K562 (cell line): ENCODE measurements at regions not wholly inside any gene's neighbourhood (a gene's known extent, or its start where the extent isn't known, plus 50 kb on each side); places are given as distances from the start of the nearest gene placed in this dataset.

Experiments used
- ATAC-seq: fragments of 200-7000 bp; cut with Tn5 transposase; 3 replicates; pipeline ENCODE4 v1.9.1; 2020; ENCODE audit warnings: moderate library complexity
- BruUV-seq: library from RNA; stranded (reverse); fragments of 400-500 nt; replicated peaks from 2 replicates; lab custom pipeline; 2021; lab: Mats Ljungman, UMichigan
- CTCF ChIA-PET: fragments of 300-600 bp; formaldehyde crosslinking; extraction: SDS; loops from one replicate; lab custom pipeline; 2021; ENCODE audit warnings: low intra/inter-chr PET ratio; lab: Yijun Ruan, JAX
- POLR2A ChIA-PET: fragments of 300-600, 350-650 bp; sonication (Branson Sonifier 250); formaldehyde crosslinking; extraction: SDS; loops from one replicate; lab custom pipeline; 2021; ENCODE audit warnings: antibody characterized with exemption, inconsistent platforms; lab: Yijun Ruan, JAX
- DNase-seq, 4 experiments: peaks; one replicate each; pipeline versions ENCODE4 v3.0.0 to v3.0.0-alpha.2; 2011 to 2018; ENCODE audit warnings: low spot score in 3 of 4, mixed read lengths in 3 of 4; ENCODE audit errors: extremely low read depth in 1 of 4
- FAIRE-seq: peaks from 2 replicates; lab custom pipeline; 2011; peaks lifted over from hg19 to GRCh38; lab: Jason Lieb, UNC
- H2AFZ ChIP-seq: 2 replicates; pipeline ENCODE4 v1.6.0; 2011; ENCODE audit warnings: low read depth, low read length, control low read depth, inconsistent platforms
- H3K27ac ChIP-seq: fragments of 200-600 bp; 3 replicates; pipeline ENCODE4 v1.8.0; 2011; ENCODE audit warnings: low read depth, mild to moderate bottlenecking, control low read depth, inconsistent platforms, low read length, moderate library complexity, mixed read lengths; ENCODE audit errors: extremely low read depth
- H3K27me3 ChIP-seq, 2 experiments: fragments of 300-600 bp in 1 of 2; 2 replicates in 1 of 2; 3 replicates in 1 of 2; pipeline versions ENCODE4 v1.6.0 to v1.8.0; 2011; ENCODE audit warnings: inconsistent platforms in 2 of 2, low read length in 2 of 2, mild to moderate bottlenecking in 1 of 2, mixed read lengths in 1 of 2, moderate library complexity in 1 of 2; ENCODE audit not compliant: control insufficient read depth in 2 of 2, insufficient read depth in 2 of 2
- H3K36me3 ChIP-seq: fragments of 300-600 bp; 3 replicates; pipeline ENCODE4 v1.8.0; 2011; ENCODE audit warnings: mild to moderate bottlenecking, low read length, inconsistent platforms; ENCODE audit not compliant: control insufficient read depth, insufficient read depth
- H3K4me1 ChIP-seq, 2 experiments: fragments of 200-600 bp in 1 of 2; replicated peaks in 1 of 2; 2 replicates in 1 of 2; 3 replicates in 1 of 2; pipeline versions ENCODE4 v1.5.1 to v1.8.0; 2011; ENCODE audit warnings: inconsistent platforms in 2 of 2, low read length in 2 of 2, mild to moderate bottlenecking in 1 of 2, mixed read lengths in 1 of 2, moderate library complexity in 1 of 2; ENCODE audit not compliant: control insufficient read depth in 2 of 2, insufficient read depth in 2 of 2
- H3K4me2 ChIP-seq: 2 replicates; pipeline ENCODE4 v1.6.1; 2011; ENCODE audit warnings: low read length, control low read depth, inconsistent platforms, mixed read lengths; ENCODE audit not compliant: insufficient read depth
- H3K4me3 ChIP-seq: fragments of 200-600 bp; sonication (generic), shearing (Covaris generic); 2 replicates; pipeline ENCODE4 v1.5.1; 2016; ENCODE audit warnings: control low read depth, inconsistent platforms
- H3K79me2 ChIP-seq: fragments of 200-600 bp; 3 replicates; pipeline ENCODE4 v1.8.0; 2011; ENCODE audit warnings: low read length, inconsistent platforms; ENCODE audit not compliant: control insufficient read depth, insufficient read depth
- H3K9ac ChIP-seq, 2 experiments: 2 replicates each; pipeline versions ENCODE4 v1.6.0 to v1.6.1; 2011; ENCODE audit warnings: low read depth in 2 of 2, low read length in 2 of 2, control low read depth in 1 of 2, inconsistent platforms in 1 of 2, mild to moderate bottlenecking in 1 of 2, mixed read lengths in 1 of 2; ENCODE audit not compliant: insufficient read depth in 1 of 2
- H3K9me1 ChIP-seq: one replicate; pipeline ENCODE4 v1.6.0; 2011; ENCODE audit warnings: inconsistent platforms, mild to moderate bottlenecking, low read length, moderate library complexity; ENCODE audit not compliant: control insufficient read depth, insufficient read depth
- H3K9me3 ChIP-seq: replicated peaks from 2 replicates; pipeline ENCODE4 v1.5.1; 2011; ENCODE audit warnings: low read depth, low read length, inconsistent platforms; ENCODE audit not compliant: control insufficient read depth, insufficient read depth
- H4K20me1 ChIP-seq: replicated peaks from 2 replicates; pipeline ENCODE4 v1.6.1; 2011; ENCODE audit warnings: low read length, inconsistent platforms, mixed read lengths; ENCODE audit not compliant: control insufficient read depth, insufficient read depth
- BRCA1 ChIP-seq, 2 experiments: fragments of 450-650 bp in 1 of 2; sonication (generic) in 1 of 2; formaldehyde crosslinking in 1 of 2; IDR thresholded peaks; 2 replicates each; pipeline versions ENCODE4 v1.5.0 to v1.6.1; 2017 to 2020; ENCODE audit warnings: mild to moderate bottlenecking in 1 of 2, missing genetic modification reagents in 1 of 2
- POLR3G ChIP-seq: IDR thresholded peaks from 2 replicates; pipeline ENCODE4 v1.6.1; 2011; ENCODE audit not compliant: insufficient read length, insufficient replicate concordance; ENCODE audit errors: extremely low read depth
- PREB ChIP-seq: sonication (generic); formaldehyde crosslinking; IDR thresholded peaks from 2 replicates; pipeline ENCODE4 v1.8.1; 2023; ENCODE audit warnings: mild to moderate bottlenecking, missing genetic modification reagents
- ZFX ChIP-seq: sonication (generic); formaldehyde crosslinking; IDR thresholded peaks from 2 replicates; pipeline ENCODE4 v1.8.0; 2022; ENCODE audit warnings: mild to moderate bottlenecking, missing genetic modification reagents, moderate library complexity
- ZNF274 ChIP-seq: IDR thresholded peaks from 2 replicates; pipeline ENCODE4 v1.6.1; 2011; ENCODE audit warnings: low read depth, mild to moderate bottlenecking, low read length, moderate library complexity, borderline replicate concordance
- ZNF551 ChIP-seq: fragments of 250-450 bp; sonication (Bioruptor Pico); IDR thresholded peaks from 2 replicates; pipeline ENCODE4 v1.5.0; 2021; ENCODE audit warnings: mild to moderate bottlenecking, moderate library complexity
- WGBS: fragments of 100-300 bp; shearing (Covaris generic); methylation state at CpG from one replicate; pipeline ENCODE4 v1.1.6; 2016; ENCODE audit warnings: low coverage, mixed read lengths; ENCODE audit not compliant: insufficient coverage; ENCODE audit errors: missing lambda C conversion rate; 5-methylcytosine and 5-hydroxymethylcytosine counted together
- in situ Hi-C: fragments of 300-500 bp; cut with MboI; formaldehyde crosslinking; loops from 4 replicates; pipeline ENCODE4 v1.15.0; 2018; ENCODE audit warnings: inconsistent platforms, mixed read lengths
- intact Hi-C: fragments of 100-400 bp; cut with micrococcal nuclease; formaldehyde crosslinking; loops from 2 replicates; pipeline ENCODE4 v1.14.2; 2022
- TF ChIP-seq, protein P1 (sequence below): sonication (generic); formaldehyde crosslinking; IDR thresholded peaks from 2 replicates; pipeline ENCODE4 v1.8.1; 2022; ENCODE audit warnings: missing genetic modification reagents
- TF ChIP-seq, protein P2 (sequence below): sonication (generic); formaldehyde crosslinking; IDR thresholded peaks from 2 replicates; pipeline ENCODE4 v1.8.0; 2023; ENCODE audit warnings: missing genetic modification reagents, mild to moderate bottlenecking, borderline replicate concordance

DNA sequence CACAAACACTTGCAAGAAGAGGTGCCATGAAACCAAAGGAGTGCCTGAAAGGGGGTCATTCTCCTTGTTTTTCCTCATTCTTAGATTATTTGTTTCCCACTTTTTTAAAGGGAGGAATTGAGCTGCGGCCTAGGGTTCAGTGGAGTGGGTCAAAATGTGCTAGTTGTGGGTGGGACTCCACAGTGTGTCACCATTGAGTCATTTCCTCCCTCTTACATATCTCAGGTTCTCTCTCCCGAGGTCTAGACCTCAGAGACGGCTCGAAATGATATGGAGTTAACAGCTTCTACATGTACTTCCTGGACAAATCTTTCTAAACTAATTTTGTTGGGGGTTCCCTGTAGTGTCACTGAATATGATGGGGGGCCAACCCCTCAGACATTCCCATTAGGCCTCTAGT lies 328.4 kb upstream of the SPANXN1 start:
- BruUV-seq: no TSS peak
- Histone ChIP-seq H3K4me3 (no peak overlapping the region), H3K27ac (no peak overlapping the region), H3K9me1 (no peaks in the 10 kb centered on the region), H3K9ac (no peak overlapping the region), H3K27me3 (no peaks in the 10 kb centered on the region), H3K4me2 (no peak overlapping the region), H3K79me2 (no peaks in the 10 kb centered on the region), H2AFZ (no peak overlapping the region), H3K4me1 (no peaks in the 10 kb centered on the region), H4K20me1 (no peaks in the 10 kb centered on the region), H3K36me3 (no peaks in the 10 kb centered on the region), H3K9me3 (no peaks in the 10 kb centered on the region)
- intact Hi-C loops: no loop called here
- no peak for TF ChIP-seq BRCA1 (IDR thresholded peaks at IDR 0.05)
- no peak for TF ChIP-seq BRCA1 (CRISPR knock-in tag; IDR thresholded peaks at IDR 0.05)
- DNase-seq: no peak
- ChIA-PET CTCF (no interaction called here), POLR2A (no interaction called here)
- 0% methylated on average over 2 of the region's 4 CpGs for WGBS
- in situ Hi-C loops: no loop called here
- no peak for ATAC-seq
- FAIRE-seq: no peak

DNA sequence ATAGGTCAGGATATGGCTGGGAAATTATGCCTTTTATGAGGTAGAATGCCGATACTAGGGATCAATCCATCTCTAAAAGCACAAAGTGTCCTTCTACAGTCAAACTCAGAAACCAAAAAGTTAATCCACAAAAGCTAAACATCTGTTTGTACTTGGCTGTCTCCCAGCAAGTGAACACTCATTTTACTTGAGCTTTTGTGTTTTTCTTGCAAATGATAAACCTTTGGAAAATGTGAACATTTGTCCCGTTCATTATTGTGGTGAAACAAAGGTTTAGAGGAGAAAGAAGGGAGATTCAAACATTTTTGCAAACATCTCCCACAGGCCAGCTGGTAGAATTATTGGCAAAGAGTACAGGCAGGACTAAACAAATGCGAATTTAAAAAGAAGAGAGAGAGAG lies 300.6 kb upstream of the SPANXN1 start:
- FAIRE-seq (no peak), DNase-seq (no peak), ATAC-seq (no peak)
- no peaks in the 10 kb centered on the region for H3K9me3 ChIP-seq
- H3K9me1 ChIP-seq: no peaks in the 10 kb centered on the region
- no peak overlapping the region for H3K4me3 ChIP-seq
- no peak overlapping the region for H3K4me2 ChIP-seq
- H4K20me1 ChIP-seq: no peaks in the 10 kb centered on the region
- intact Hi-C loops: no loop called here
- WGBS: 0% methylated on average over 2 of the region's 3 CpGs
- ChIA-PET POLR2A (no interaction called here), CTCF (no interaction called here)
- H3K27ac ChIP-seq: no peak overlapping the region
- in situ Hi-C loops: no loop called here
- H3K36me3 ChIP-seq: no peaks in the 10 kb centered on the region
- H3K79me2 ChIP-seq: no peaks in the 10 kb centered on the region
- no peak overlapping the region for H3K9ac ChIP-seq
- no peaks in the 10 kb centered on the region for H3K27me3 ChIP-seq
- no TSS peak for BruUV-seq
- no peaks in the 10 kb centered on the region for H3K4me1 ChIP-seq
- H2AFZ ChIP-seq: no peak overlapping the region
- TF ChIP-seq, protein P1, sequence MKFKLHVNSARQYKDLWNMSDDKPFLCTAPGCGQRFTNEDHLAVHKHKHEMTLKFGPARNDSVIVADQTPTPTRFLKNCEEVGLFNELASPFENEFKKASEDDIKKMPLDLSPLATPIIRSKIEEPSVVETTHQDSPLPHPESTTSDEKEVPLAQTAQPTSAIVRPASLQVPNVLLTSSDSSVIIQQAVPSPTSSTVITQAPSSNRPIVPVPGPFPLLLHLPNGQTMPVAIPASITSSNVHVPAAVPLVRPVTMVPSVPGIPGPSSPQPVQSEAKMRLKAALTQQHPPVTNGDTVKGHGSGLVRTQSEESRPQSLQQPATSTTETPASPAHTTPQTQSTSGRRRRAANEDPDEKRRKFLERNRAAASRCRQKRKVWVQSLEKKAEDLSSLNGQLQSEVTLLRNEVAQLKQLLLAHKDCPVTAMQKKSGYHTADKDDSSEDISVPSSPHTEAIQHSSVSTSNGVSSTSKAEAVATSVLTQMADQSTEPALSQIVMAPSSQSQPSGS (CRISPR knock-in tag): no peak
- TF ChIP-seq PREB (CRISPR knock-in tag): no peak
- no peak for TF ChIP-seq ZFX (CRISPR knock-in tag)
- no peak for TF ChIP-seq ZNF551 (CRISPR knock-in tag)
- TF ChIP-seq ZNF274: no peak
- TF ChIP-seq, protein P2, sequence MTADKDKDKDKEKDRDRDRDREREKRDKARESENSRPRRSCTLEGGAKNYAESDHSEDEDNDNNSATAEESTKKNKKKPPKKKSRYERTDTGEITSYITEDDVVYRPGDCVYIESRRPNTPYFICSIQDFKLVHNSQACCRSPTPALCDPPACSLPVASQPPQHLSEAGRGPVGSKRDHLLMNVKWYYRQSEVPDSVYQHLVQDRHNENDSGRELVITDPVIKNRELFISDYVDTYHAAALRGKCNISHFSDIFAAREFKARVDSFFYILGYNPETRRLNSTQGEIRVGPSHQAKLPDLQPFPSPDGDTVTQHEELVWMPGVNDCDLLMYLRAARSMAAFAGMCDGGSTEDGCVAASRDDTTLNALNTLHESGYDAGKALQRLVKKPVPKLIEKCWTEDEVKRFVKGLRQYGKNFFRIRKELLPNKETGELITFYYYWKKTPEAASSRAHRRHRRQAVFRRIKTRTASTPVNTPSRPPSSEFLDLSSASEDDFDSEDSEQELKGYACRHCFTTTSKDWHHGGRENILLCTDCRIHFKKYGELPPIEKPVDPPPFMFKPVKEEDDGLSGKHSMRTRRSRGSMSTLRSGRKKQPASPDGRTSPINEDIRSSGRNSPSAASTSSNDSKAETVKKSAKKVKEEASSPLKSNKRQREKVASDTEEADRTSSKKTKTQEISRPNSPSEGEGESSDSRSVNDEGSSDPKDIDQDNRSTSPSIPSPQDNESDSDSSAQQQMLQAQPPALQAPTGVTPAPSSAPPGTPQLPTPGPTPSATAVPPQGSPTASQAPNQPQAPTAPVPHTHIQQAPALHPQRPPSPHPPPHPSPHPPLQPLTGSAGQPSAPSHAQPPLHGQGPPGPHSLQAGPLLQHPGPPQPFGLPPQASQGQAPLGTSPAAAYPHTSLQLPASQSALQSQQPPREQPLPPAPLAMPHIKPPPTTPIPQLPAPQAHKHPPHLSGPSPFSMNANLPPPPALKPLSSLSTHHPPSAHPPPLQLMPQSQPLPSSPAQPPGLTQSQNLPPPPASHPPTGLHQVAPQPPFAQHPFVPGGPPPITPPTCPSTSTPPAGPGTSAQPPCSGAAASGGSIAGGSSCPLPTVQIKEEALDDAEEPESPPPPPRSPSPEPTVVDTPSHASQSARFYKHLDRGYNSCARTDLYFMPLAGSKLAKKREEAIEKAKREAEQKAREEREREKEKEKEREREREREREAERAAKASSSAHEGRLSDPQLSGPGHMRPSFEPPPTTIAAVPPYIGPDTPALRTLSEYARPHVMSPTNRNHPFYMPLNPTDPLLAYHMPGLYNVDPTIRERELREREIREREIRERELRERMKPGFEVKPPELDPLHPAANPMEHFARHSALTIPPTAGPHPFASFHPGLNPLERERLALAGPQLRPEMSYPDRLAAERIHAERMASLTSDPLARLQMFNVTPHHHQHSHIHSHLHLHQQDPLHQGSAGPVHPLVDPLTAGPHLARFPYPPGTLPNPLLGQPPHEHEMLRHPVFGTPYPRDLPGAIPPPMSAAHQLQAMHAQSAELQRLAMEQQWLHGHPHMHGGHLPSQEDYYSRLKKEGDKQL (CRISPR knock-in tag): no peak
- no peak for TF ChIP-seq POLR3G
